SH-SY5Y (cell line): ENCODE measurements at regions not wholly inside any gene's neighbourhood (a gene's known extent, or its start where the extent isn't known, plus 50 kb on each side); places are given as distances from the start of the nearest gene placed in this dataset.

Experiments
- GATA2 ChIP-seq: IDR thresholded peaks from 2 replicates; pipeline ENCODE4 v1.6.1; 2011; ENCODE audit warnings: mild to moderate bottlenecking, low read depth, low read length
- GATA3 ChIP-seq: IDR thresholded peaks from 2 replicates; pipeline ENCODE4 v1.6.1; 2011; ENCODE audit warnings: low read depth, mild to moderate bottlenecking, low read length, moderate library complexity

DNA sequence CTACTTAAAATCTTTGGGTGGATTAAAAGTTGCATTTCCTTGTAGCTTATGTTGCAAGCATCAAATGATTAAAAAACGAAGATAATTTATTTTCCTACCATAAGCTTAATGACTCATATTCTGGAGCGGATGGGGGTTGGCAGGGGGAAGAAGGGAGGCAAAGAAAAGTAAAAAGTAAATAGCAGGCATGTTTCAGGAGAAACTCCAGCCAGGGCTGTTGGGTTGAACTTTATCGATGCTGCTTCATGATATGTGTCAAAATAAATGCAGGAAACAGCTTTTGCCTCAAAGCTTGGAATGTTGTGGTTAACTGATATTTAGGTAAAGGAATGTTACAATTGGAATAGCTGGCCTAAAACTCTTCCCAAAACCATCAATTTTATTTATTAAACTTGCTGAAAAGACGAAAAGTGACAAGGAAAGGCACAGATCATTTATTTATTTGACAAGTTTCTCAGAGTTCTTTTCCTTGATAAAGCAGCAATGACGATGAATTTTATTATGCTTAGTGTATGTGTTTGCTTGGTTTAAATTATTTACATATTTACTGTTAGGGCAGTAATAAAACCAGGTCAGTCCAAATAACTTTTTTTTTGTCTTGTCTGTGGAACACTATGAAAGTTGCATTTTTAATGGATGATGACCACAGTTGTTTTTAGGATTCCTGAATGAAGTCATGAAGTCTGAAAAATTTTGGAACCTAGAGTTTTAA, 177.9 kb downstream of the PCSK1 start:
- TF ChIP-seq GATA2 (no peak), GATA3 (no peak)
